Right forelimb (tissue), 1 donor: ENCODE measurements at regions not wholly inside any gene's neighbourhood (a gene's known extent, or its start where the extent isn't known, plus 50 kb on each side); places are given as distances from the start of the nearest gene placed in this dataset.
"Not testable (repeated sequence)": the region's sequence is repeated elsewhere in the genome, so short reads cannot be mapped to it uniquely, and the experiment has no call there.

Experiments used
- DNase-seq: peaks from one replicate; pipeline ENCODE4 v3.0.0-alpha.2; 2018

DNA sequence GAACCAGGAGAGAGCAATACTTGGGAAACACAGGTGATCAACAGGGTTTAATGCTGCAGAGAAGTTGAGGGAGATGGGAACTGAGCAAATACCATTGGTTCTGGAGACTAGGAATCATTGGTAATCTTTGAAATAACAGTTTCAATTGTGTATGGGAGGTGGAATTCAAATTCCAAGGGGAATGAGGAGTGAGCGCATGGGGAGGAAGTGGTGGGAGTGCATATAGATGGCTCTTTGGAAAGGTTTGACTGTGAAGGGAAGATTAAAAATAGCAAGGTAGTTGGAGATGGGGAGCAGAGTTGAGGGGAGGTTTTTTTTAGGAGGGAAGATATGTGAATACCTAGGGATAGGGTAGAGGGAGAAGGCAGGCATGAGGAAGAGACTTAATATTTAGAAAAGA is 51.1 kb upstream of the ROPN1 start:
- no peak for DNase-seq

GRCh38 chr3:124044956-124045355 is 53.0 kb upstream of the ROPN1 start:
- no peak for DNase-seq

DNA sequence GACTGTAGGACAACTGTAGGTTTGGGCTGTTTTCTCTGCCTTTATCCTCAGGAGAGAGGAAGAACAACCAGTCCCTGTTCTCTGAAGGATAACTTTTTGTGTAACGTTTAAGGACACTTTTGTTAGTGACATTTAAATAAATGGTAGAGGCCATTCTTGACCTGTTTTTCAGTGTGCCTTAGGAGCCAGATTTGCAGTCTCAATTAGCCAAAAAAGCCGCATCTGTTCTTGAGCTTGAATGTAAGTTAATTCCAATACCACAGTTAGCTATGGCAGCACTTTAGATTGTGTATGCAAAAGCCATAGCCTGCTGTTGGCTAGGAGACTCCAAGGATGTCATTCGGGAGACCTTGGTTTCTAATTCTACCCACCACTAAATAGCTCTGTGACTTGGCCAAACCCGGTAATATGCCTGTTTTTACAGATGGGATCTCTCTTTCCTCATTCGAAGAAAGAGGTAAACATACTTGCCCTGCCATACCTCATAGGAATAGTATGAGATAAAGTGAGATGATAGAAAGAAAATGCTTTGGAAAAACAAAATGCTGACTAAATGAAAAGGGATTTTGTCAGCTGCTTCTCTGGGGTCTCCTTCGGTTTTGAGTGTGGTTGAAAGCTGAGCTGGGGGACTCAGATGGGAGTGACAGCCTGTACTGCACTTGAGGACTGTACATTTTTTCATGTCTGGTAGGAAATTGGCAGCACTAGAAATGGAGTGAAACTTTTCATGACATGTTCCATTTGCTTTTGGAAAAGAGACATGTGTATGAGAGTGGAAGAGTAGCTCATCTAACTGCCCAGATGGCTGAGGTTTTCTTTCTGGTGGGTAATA is 57.3 kb upstream of the ROPN1 start:
- no peak for DNase-seq

DNA sequence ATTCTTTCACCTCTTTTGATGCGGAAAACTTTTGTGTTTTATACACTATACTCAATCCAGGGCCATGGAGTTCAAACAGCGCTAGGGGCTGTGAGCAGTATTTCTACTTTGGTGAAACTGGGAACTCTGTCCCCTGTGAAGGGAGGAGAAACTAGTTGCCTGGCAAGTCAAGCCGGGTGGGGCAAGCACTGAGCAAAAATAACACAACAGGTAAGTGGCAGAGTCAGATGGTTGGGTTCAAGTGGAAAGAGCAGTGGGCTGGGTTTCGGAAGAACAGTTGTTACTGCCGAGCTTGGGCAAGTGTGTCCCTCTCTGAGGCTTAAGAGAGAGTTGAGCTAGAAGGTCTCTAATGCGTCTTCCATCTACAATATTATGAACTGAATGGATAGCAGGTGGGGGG is 59.7 kb upstream of the ROPN1 start:
- DNase-seq, result no peak

- no peak for DNase-seq
Observed at GRCh38 chr3:124053871-124054270, 61.9 kb upstream of the ROPN1 start.

DNA sequence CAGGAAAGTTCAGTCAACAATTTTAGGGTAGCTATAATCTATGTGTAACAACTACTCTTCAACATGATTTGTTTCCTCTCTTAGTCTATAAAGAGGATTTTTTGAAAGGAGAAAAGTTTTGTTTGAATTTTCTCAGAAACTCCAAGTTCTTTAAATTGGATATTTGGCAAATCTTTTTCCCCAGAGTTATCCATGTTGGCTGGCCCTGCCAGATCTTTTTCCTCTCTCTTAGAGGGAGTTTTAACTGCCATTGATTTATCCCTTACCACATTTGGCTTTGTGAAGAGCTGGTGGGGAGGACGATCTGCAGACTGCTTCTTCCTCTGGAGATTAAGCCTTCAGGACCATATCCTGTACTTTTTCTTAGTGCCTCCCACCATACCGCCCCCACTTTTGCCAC is 64.9 kb upstream of the ROPN1 start:
- no peak for DNase-seq

DNA sequence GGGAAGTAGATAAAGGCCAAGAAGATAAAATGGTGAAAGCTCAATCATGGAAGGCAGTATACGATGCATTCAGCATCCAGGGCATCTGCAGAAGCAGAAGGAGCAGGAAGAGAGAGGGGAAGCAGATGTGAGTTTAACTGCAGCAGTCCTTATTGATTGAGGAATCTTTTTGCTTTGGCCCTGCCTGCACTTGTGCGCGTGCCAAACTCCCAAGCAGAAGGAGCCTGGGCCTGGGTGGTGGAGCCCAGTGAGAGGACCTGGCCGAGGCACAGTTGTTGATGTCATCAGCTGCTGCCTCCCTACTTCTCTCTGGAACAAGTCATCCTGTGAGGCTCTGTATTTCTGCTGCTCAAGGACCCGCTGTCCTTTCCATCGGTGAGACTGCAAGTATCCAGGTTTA is 65.5 kb upstream of the ROPN1 start:
- no peak for DNase-seq

GRCh38 chr3:124059580-124059979 is 67.7 kb upstream of the ROPN1 start:
- DNase-seq, result no peak

DNA sequence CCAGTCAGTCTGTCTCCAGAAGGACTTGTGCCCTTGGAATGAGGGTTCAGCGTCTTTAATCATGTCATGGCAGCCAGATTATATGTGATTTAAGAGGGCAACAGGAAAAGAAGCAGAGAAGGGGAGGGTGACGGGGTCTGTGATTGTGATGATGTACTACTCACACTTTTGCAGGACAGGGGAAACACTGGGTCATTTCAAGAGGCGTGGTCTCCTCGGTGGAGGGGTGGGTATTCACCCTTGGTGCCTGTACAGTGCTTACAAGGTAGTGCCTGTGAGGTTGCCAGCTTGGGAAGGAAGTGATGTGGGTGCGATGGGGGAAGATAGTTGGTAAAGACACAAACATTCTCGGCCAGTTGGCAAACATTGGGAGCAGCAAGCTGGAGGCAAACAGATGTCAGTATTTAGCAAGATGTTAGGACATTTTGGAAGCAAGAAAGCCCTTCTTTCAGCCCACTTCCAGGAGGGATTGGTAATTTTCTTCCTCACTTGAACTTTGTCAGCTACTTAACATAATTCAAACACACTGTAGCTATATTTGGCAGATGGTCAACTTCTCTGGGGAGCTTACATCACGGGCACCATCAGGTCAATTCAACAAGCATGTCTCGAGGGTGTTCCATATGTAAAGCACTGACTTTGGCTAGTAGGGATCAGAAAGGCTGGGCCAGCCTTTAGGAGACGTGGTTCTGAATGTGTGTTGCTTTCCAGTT is 71.4 kb upstream of the ROPN1 start:
- DNase-seq, result peak; percentile 53

DNA sequence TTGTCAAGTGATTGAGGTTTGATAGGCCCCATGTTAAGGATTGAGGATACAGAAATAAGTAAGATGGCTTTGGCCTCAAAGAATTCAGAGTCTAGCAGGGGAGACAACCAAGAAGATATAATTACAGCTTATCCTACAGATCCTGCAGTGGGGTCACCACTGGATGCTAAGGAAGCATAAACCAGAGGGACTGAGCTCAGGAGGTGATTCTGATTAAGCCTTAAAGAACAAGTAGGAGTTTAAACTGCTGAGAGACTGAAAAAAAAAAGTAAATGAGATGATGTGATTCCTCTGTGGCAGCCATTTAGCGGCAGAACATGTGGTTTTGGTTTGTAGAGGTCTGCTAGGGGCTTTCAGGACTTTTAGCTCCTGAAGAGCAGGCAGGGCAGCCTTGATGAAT is 72.1 kb upstream of the ROPN1 start:
- no peak for DNase-seq

DNA sequence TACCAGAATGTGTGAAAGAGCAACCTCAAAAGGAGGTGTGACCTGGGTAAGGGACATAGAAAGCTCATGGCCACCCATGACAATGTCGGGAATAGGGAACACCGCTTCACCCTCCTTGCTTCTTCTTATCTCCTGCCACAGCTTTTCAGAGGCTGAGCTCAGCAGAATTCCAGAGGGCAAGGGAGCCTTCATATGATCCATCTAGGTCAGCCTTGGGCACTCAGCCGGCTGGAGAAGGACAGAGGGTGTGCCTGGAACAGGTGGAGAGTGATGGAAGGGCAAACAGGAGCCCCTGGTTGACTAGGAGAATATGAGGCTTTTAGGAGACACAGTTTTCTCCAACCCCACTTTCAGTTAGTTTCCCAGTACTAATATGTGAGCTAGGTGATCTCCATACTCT is 74.6 kb upstream of the ROPN1 start:
- not testable (repeated sequence) for DNase-seq

GRCh38 chr3:124069706-124070105 is 77.8 kb upstream of the ROPN1 start:
- not testable (repeated sequence) for DNase-seq

- DNase-seq, result not testable (repeated sequence)
Observed at GRCh38 chr3:124075090-124075489, 83.2 kb upstream of the ROPN1 start.

- no peak for DNase-seq
Observed at GRCh38 chr3:124075753-124076152, 83.8 kb upstream of the ROPN1 start.

- no peak for DNase-seq
Observed at GRCh38 chr3:124076235-124076634, 84.3 kb upstream of the ROPN1 start.

DNA sequence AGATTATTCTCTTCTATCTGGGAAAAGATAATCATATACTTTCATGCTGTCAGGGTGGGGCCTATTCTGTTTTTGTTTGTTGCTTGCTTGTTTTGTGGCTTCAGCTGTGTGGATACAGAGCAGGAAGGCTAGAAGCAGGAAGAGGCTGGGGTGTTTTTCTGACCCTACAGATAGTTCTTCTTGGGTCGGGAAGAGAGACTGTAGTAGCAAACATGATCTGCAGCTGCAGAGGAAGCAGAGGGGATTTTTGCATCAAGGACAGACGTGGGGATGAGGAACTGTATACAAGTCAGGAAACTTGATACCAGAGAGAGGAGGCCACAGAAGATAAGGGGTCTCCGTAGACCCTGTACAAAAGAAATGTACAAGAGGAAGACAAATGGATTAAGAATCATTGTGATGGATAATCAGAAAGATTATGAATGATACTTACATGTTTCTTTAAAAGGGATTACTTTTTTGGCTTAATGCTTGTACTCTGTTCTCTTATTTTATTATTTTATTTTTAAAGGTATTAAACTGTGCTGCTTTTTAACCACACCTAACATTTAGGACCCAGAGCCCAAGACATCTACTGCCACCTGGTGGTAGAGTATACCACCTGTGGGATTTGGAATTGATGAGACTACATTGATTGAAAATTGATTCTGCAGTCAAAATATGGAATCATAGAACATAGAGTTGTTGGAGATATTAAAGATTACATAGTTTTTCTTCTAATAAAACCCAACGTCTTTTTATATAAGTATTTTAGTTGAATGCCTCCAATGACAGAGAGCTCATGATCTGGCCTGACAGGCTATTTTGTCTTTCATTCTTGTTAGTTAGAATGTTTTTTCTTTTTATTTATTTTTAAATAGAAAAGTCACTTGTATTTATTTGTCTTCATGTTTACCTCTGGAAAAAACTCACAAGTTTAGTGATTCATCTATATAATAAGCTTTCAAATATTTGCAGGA is 87.3 kb upstream of the ROPN1 start:
- DNase-seq, result no peak

- DNase-seq, result no peak
Observed at GRCh38 chr3:124079912-124080276, 88.0 kb upstream of the ROPN1 start.

DNA sequence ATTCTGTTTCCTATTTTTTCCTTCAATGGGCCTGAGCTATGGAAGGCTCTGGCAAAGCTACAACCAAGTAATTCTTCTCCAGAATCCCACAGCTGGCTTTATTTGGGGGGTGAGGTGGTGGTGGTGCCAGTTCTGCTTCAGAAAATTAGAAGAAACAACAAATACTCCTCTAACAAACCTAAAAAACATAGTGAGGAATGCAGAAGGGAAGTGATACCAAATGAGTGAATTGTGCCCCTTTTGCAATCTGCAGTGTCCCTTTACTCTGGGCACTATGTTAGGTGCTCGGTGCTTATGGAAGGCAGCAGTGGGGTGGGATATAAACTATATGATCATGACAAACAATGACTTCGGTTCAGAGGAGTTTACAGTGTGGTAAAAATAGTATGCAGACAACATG is 90.4 kb upstream of the ROPN1 start:
- no peak for DNase-seq

- peak; percentile 55 for DNase-seq
Observed at GRCh38 chr3:124084022-124084881, 92.3 kb upstream of the ROPN1 start.

DNA sequence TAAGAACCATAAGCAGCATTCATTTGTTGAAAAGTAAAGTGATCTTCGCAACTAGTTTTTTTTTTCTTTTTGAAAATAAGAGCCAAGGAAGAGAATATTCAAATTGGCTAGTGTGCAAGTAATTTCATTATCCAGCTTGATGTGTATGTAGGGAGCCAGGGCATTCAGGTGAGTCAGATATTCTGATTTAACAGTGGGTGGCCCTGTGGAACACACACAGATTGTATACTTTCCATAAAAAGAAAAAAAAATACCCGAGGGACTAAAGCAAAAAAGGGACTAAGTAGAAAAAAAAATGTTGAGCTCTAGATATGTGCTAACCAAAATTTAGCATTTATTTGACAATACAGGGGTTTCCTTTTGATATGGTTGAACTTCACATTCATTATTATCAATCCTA is 96.9 kb upstream of the ROPN1 start:
- no peak for DNase-seq

- DNase-seq, result no peak
Observed at GRCh38 chr3:124089214-124089613, 97.3 kb upstream of the ROPN1 start.

GRCh38 chr3:124091716-124092115 is 99.8 kb upstream of the ROPN1 start:
- no peak for DNase-seq
